Karpas-422 (cell line): ENCODE measurements at regions not wholly inside any gene's neighbourhood (a gene's known extent, or its start where the extent isn't known, plus 50 kb on each side); places are given as distances from the start of the nearest gene placed in this dataset.
"Not testable (repeated sequence)": the region's sequence is repeated elsewhere in the genome, so short reads cannot be mapped to it uniquely, and the experiment has no call there.

Experiments
- DNase-seq: peaks from one replicate; pipeline ENCODE4 v3.0.0-alpha.2; 2015
- H2AFZ ChIP-seq: fragments of 200-600 bp; sonication (generic); 2 replicates; pipeline ENCODE4 v1.6.1; 2014; ENCODE audit warnings: antibody characterized with exemption, low read length, mixed read lengths
- H3K27ac ChIP-seq: fragments of 200-600 bp; sonication (generic); 2 replicates; pipeline ENCODE4 v1.5.1; 2014; ENCODE audit warnings: mild to moderate bottlenecking, low read length, moderate library complexity
- H3K27me3 ChIP-seq: fragments of 200-600 bp; sonication (generic); 2 replicates; pipeline ENCODE4 v1.6.1; 2014; ENCODE audit warnings: low read length, mixed read lengths
- H3K36me3 ChIP-seq: fragments of 200-600 bp; sonication (generic); 2 replicates; pipeline ENCODE4 v1.6.1; 2014; ENCODE audit warnings: low read length, mixed read lengths; ENCODE audit not compliant: insufficient read depth
- H3K4me1 ChIP-seq: fragments of 200-600 bp; sonication (generic); 2 replicates; pipeline ENCODE4 v1.6.1; 2014; ENCODE audit warnings: mild to moderate bottlenecking, low read length, mixed read lengths
- H3K4me2 ChIP-seq: fragments of 200-600 bp; sonication (generic); 2 replicates; pipeline ENCODE4 v1.6.1; 2014; ENCODE audit warnings: low read length, low read depth, mild to moderate bottlenecking; ENCODE audit not compliant: poor library complexity, severe bottlenecking
- H3K4me3 ChIP-seq: fragments of 200-600 bp; sonication (generic); 2 replicates; pipeline ENCODE4 v1.5.1; 2014; ENCODE audit warnings: mild to moderate bottlenecking, antibody characterized with exemption, low read length, mixed read lengths
- H3K79me2 ChIP-seq: fragments of 200-600 bp; sonication (generic); 2 replicates; pipeline ENCODE4 v1.6.1; 2014; ENCODE audit warnings: mild to moderate bottlenecking, low read length, mixed read lengths
- H3K9ac ChIP-seq: fragments of 200-600 bp; sonication (generic); 2 replicates; pipeline ENCODE4 v1.6.0; 2014; ENCODE audit warnings: low read length
- H3K9me2 ChIP-seq: fragments of 200-600 bp; sonication (generic), shearing (Covaris generic); replicated peaks from 2 replicates; pipeline ENCODE4 v1.6.0; 2014; ENCODE audit warnings: mild to moderate bottlenecking, low read length, moderate library complexity; ENCODE audit not compliant: insufficient read depth
- H3K9me3 ChIP-seq: fragments of 300-700, 200-600 bp; sonication (generic); 2 replicates; pipeline ENCODE4 v1.6.1; 2014; ENCODE audit warnings: low read length, mixed read lengths
- H4K20me1 ChIP-seq: fragments of 200-600 bp; sonication (generic); 2 replicates; pipeline ENCODE4 v1.6.1; 2014; ENCODE audit warnings: mild to moderate bottlenecking, antibody characterized with exemption, low read length, low read depth; ENCODE audit not compliant: insufficient read depth

DNA sequence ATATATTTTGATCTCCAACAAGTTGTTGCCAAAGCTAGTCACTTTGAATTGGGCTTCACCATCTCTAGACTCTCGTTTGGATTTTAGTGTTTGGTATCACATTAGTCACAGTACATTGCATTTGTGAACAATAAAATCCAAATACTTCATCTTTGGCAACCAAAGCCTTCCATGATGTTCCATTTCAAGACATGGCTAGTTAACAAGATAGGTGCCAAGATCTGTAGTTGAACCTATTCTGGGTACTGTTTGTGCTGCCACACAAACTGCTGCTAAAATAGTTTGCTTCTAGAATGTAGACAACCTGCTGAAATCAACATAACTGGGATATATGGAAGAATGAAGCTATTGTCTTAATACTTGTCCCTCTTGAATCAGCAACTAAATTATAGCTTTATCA is 207.5 kb downstream of the LRRC70 start:
- Histone ChIP-seq H3K9me2 (no peaks in the 10 kb centered on the region), H4K20me1 (no peaks in the 10 kb centered on the region)

DNA sequence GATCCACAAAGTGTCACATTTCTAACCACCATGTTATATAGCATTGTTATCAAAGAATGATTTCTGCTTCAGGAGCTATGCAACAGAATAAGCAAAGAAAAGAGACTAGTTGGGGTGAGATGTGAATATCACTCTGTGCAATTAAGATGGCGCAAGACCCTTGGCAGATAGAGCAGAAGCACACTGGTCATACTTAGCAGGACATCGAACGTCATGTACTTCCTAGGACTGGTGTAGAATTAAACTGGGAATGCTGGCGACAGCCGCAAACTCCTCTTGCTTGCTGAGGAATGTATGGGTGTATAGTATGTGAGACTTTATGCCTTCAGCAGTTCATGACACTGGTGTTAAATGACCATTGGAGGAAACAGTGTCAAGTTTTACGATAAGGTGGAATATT is 207.0 kb downstream of the LRRC70 start:
- Histone ChIP-seq H2AFZ (no peak overlapping the region), H3K4me2 (no peak overlapping the region), H3K9ac (no peak overlapping the region), H3K9me3 (no peaks in the 10 kb centered on the region), H3K36me3 (no peaks in the 10 kb centered on the region), H4K20me1 (no peaks in the 10 kb centered on the region), H3K9me2 (no peaks in the 10 kb centered on the region), H3K27me3 (no peaks in the 10 kb centered on the region), H3K4me3 (no peak overlapping the region), H3K4me1 (no peaks in the 10 kb centered on the region), H3K27ac (no peak overlapping the region), H3K79me2 (no peaks in the 10 kb centered on the region)
- DNase-seq: no peak

More for the DNA sequence above, 207.5 kb downstream of the LRRC70 start:
- Histone ChIP-seq H3K9ac (no peak overlapping the region), H3K79me2 (no peaks in the 10 kb centered on the region), H3K4me1 (no peaks in the 10 kb centered on the region), H3K27me3 (no peaks in the 10 kb centered on the region), H3K36me3 (no peaks in the 10 kb centered on the region), H3K4me3 (no peak overlapping the region), H3K27ac (no peak overlapping the region), H3K4me2 (no peak overlapping the region), H2AFZ (no peak overlapping the region), H3K9me3 (no peaks in the 10 kb centered on the region)
- no peak for DNase-seq

DNA sequence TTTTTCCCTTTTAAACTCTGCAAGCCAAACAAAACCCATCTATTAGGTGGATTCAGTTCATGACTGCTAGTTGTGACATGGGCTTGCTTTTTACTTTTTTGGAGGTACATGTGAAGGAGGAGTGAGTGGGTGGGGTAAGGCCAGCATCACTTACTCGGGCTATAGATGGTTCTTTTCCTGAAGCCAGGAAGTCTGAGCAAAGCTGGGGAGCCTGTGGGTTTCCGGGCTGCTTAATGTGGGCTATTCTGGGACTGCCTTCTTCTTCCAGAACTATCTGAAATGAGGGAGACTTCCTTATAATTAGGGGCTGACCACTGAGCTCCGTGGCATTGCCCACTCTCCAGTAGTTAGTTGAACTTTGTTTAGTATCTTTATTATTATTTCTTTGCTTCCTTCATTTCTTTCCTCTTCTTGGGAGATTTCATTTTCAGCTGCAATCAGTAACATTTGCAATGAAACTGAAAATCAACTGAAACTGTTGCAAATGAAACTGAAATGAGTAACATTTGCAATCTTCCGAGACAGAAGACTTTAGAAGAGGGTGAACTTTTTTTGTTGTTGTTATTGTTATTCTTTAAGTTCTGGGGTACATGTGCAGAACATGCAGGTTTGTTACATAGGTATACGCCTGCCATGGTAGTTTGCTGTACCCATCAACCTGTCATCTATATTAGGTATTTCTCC is 204.9 kb downstream of the LRRC70 start:
- no peak overlapping the region for H3K4me2 ChIP-seq
- H3K4me3 ChIP-seq: no peak overlapping the region
- no peaks in the 10 kb centered on the region for H3K9me2 ChIP-seq

DNA sequence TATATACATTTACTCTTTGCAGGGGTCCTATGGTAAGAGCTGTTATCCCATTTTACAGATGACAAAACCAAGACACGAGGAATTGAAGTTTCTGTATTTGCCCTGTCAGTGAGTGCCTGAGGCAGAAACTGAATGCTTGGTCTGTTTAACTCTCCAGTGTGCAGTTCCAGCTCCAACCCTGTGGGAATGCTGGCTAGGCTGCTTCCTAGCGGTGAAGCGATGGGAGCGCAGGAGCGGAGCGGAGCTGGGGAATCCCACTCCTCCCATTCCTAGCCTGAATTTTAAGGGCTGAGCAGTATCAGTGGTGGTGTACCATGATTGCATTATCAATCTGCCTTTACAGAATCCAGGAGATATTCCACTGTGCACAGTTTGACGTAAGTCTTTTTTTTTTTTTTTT is 202.3 kb downstream of the LRRC70 start:
- Histone ChIP-seq H3K4me3 (no peak overlapping the region), H3K9me3 (no peaks in the 10 kb centered on the region), H3K9ac (no peak overlapping the region), H3K4me2 (no peak overlapping the region), H2AFZ (no peak overlapping the region), H4K20me1 (no peaks in the 10 kb centered on the region), H3K36me3 (no peaks in the 10 kb centered on the region), H3K4me1 (no peaks in the 10 kb centered on the region), H3K27ac (no peak overlapping the region), H3K79me2 (no peaks in the 10 kb centered on the region), H3K27me3 (no peaks in the 10 kb centered on the region), H3K9me2 (no peaks in the 10 kb centered on the region)
- no peak for DNase-seq

More for the DNA sequence above, 204.9 kb downstream of the LRRC70 start:
- Histone ChIP-seq H3K27ac (no peak overlapping the region), H3K9me3 (no peaks in the 10 kb centered on the region), H3K4me1 (no peaks in the 10 kb centered on the region), H3K27me3 (no peaks in the 10 kb centered on the region), H3K9ac (no peak overlapping the region), H2AFZ (no peak overlapping the region), H3K79me2 (no peaks in the 10 kb centered on the region), H3K36me3 (no peaks in the 10 kb centered on the region), H4K20me1 (no peaks in the 10 kb centered on the region)
- no peak for DNase-seq

DNA sequence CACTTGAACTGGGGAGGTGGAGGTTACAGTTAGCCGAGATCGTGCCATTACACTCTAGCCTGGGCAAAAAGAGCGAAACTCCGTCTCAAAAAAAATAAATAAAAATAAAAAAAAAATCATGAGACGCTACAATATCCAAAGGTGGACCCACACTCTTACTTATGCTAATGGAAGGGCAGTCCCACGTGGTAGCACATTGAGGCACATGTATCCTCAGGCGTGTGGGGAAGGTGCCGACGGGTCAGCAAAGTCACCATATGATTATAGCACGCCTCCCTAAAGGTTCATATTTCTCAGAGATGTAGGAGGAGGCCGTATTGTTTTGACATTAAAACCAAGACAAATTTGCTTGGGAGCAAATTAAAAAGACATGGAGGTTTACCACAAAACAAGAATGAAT is 201.6 kb downstream of the LRRC70 start:
- Histone ChIP-seq H4K20me1 (no peaks in the 10 kb centered on the region), H3K36me3 (no peaks in the 10 kb centered on the region), H3K79me2 (no peaks in the 10 kb centered on the region), H3K4me1 (no peaks in the 10 kb centered on the region), H3K9me3 (no peaks in the 10 kb centered on the region), H3K4me3 (no peak overlapping the region), H3K4me2 (no peak overlapping the region), H2AFZ (no peak overlapping the region), H3K27me3 (no peaks in the 10 kb centered on the region), H3K27ac (no peak overlapping the region), H3K9ac (no peak overlapping the region), H3K9me2 (no peaks in the 10 kb centered on the region)
- DNase-seq: no peak

DNA sequence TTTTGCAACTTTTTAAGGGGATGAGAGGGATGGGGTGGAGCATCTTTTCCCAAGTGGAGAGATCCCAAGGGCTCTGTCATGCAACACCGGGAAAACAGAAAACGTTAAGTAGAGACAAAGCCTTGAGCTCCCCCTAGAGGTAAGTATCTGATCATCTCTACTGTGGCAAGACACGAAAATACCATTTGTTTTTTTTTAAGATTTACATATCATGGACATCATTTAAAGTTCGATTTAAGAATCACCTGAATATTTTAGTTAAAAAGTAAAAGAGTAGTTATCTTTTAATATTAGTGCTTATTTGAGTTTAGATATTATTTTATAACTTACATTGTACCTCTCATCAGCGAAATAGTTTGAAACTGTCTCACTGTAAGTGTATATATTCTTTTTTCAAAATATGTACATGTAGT is 200.4 kb downstream of the LRRC70 start:
- no peak overlapping the region for H3K4me2 ChIP-seq
- no peaks in the 10 kb centered on the region for H3K9me3 ChIP-seq
- DNase-seq: peak; percentile 66
- no peaks in the 10 kb centered on the region for H3K36me3 ChIP-seq
- H3K4me1 ChIP-seq: no peaks in the 10 kb centered on the region
- H3K4me3 ChIP-seq: no peak overlapping the region
- H3K9me2 ChIP-seq: no peaks in the 10 kb centered on the region
- H3K27ac ChIP-seq: no peak overlapping the region
- no peaks in the 10 kb centered on the region for H3K79me2 ChIP-seq
- no peak overlapping the region for H2AFZ ChIP-seq
- no peaks in the 10 kb centered on the region for H4K20me1 ChIP-seq
- H3K9ac ChIP-seq: no peak overlapping the region
- no peaks in the 10 kb centered on the region for H3K27me3 ChIP-seq

DNA sequence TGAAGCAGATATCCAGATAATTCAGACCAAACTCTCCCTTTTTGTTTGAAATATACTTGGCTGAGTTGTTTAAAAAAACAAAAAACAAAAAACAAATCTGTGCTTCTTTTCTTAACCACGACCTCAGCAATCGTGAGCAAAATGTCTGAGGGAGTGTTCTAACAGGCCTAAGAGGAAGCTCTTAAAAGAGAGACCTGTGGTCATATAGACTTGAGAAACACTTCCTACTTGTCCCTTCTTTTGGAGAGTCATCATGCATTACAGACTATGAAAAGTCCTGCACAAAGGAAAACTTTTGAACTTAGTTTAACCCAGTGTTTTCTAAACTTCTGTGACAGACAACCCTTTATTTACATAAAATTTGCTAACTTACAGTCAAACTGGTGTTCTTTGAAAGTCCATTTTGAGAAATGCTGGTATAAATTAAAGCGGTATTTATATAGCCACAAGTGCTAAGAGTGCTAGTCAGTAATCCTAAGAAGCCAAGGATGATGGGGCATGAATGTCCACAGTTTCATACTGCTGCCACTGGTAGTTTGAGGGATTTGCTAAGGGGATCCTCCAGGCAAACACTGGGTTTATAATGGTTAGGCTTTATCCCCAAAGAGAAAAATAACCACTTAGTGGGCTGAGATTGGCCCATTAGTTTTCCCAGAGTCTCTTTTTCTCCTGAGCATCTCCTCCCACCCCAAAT is 199.8 kb downstream of the LRRC70 start:
- no peak for DNase-seq
- Histone ChIP-seq H4K20me1 (no peaks in the 10 kb centered on the region), H3K79me2 (no peaks in the 10 kb centered on the region), H3K4me3 (no peak overlapping the region), H3K36me3 (no peaks in the 10 kb centered on the region), H3K9ac (no peak overlapping the region), H3K4me1 (no peaks in the 10 kb centered on the region), H3K27ac (no peak overlapping the region), H3K4me2 (no peak overlapping the region), H3K9me3 (no peaks in the 10 kb centered on the region), H3K9me2 (no peaks in the 10 kb centered on the region), H2AFZ (no peak overlapping the region), H3K27me3 (no peaks in the 10 kb centered on the region)

DNA sequence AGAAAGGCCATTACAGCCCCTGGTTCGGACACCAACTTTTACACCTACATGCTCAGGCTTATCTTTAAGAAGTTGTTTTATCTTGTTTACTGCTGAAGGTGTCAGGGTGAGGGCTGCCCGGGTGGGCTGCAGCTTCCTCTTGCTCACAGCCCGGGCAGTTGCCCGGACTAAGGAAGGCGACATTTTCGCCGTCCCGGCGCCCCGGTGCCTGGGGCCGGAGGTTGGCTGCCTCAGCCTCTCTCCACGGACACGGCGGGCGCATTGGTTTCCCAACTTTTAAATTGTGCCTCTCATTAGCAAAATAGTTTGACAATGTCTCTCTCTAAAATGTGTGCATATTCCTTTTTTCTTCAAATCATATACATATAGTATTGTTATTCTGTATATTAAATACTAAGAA is 198.5 kb downstream of the LRRC70 start:
- H3K9me3 ChIP-seq, H2AFZ ChIP-seq, H3K27ac ChIP-seq: not testable (repeated sequence)

More for the DNA sequence above, 198.5 kb downstream of the LRRC70 start:
- H3K79me2 ChIP-seq, DNase-seq, H3K9ac ChIP-seq, H3K4me2 ChIP-seq, H3K4me1 ChIP-seq, H3K36me3 ChIP-seq, H3K9me2 ChIP-seq, H3K27me3 ChIP-seq, H4K20me1 ChIP-seq, H3K4me3 ChIP-seq: not testable (repeated sequence)
